H9 (cell line): ENCODE measurements at regions not wholly inside any gene's neighbourhood (a gene's known extent, or its start where the extent isn't known, plus 50 kb on each side); places are given as distances from the start of the nearest gene placed in this dataset.

ENCODE experiments used
- DNase-seq: peaks from one replicate; pipeline ENCODE4 v3.0.0-alpha.2; 2017
- H2AFZ ChIP-seq: one replicate; pipeline ENCODE4 v1.6.1; 2013; ENCODE audit warnings: mild to moderate bottlenecking, low read length, control low read depth, moderate library complexity
- H2AK5ac ChIP-seq: 2 replicates; pipeline ENCODE4 v1.6.1; 2013; ENCODE audit warnings: low read length, control low read depth, mixed read lengths; ENCODE audit not compliant: insufficient read length
- H2BK120ac ChIP-seq: one replicate; pipeline ENCODE4 v1.6.1; 2013; ENCODE audit warnings: low read depth, mild to moderate bottlenecking, low read length, control low read depth, inconsistent platforms; ENCODE audit not compliant: poor library complexity, severe bottlenecking
- H2BK12ac ChIP-seq: 2 replicates; pipeline ENCODE4 v1.6.1; 2013; ENCODE audit warnings: low read length, control low read depth, mixed read lengths, low read depth; ENCODE audit not compliant: insufficient read length
- H2BK15ac ChIP-seq: 2 replicates; pipeline ENCODE4 v1.6.1; 2013; ENCODE audit warnings: low read depth, low read length, control low read depth
- H2BK20ac ChIP-seq: one replicate; pipeline ENCODE4 v1.6.1; 2013; ENCODE audit warnings: low read depth, mild to moderate bottlenecking, low read length, control low read depth, inconsistent platforms; ENCODE audit not compliant: poor library complexity, severe bottlenecking
- H2BK5ac ChIP-seq: 2 replicates; pipeline ENCODE4 v1.6.1; 2013; ENCODE audit warnings: low read length, control low read depth, mixed read lengths; ENCODE audit not compliant: insufficient read length
- H3K14ac ChIP-seq: 2 replicates; pipeline ENCODE4 v1.6.1; 2013; ENCODE audit warnings: low read length, control low read depth; ENCODE audit not compliant: insufficient read depth
- H3K18ac ChIP-seq: 2 replicates; pipeline ENCODE4 v1.6.1; 2013; ENCODE audit warnings: low read depth, mild to moderate bottlenecking, mixed read lengths, low read length, control low read depth; ENCODE audit not compliant: insufficient read length
- H3K23ac ChIP-seq: 2 replicates; pipeline ENCODE4 v1.6.1; 2013; ENCODE audit warnings: low read length, control low read depth, mixed read lengths, low read depth; ENCODE audit not compliant: insufficient read length
- H3K23me2 ChIP-seq: 2 replicates; pipeline ENCODE4 v1.6.1; 2013; ENCODE audit warnings: low read depth, mild to moderate bottlenecking, mixed read lengths, low read length, control low read depth; ENCODE audit not compliant: insufficient read length, poor library complexity, severe bottlenecking
- H3K27ac ChIP-seq: 2 replicates; pipeline ENCODE4 v1.5.1; 2013; ENCODE audit warnings: low read length, control low read depth, mixed read lengths, low read depth; ENCODE audit not compliant: insufficient read length
- H3K27me3 ChIP-seq: 2 replicates; pipeline ENCODE4 v1.6.1; 2013; ENCODE audit warnings: low read length, control low read depth, inconsistent platforms; ENCODE audit not compliant: insufficient read depth
- H3K4ac ChIP-seq: 2 replicates; pipeline ENCODE4 v1.6.1; 2013; ENCODE audit warnings: low read depth, mild to moderate bottlenecking, control low read depth, inconsistent platforms, low read length, moderate library complexity
- H3K4me1 ChIP-seq: 2 replicates; pipeline ENCODE4 v1.6.1; 2013; ENCODE audit warnings: low read length, control low read depth, inconsistent platforms; ENCODE audit not compliant: insufficient read depth
- H3K4me2 ChIP-seq: 2 replicates; pipeline ENCODE4 v1.6.1; 2013; ENCODE audit warnings: low read length, control low read depth, mixed read lengths; ENCODE audit not compliant: insufficient read length, insufficient read depth
- H3K56ac ChIP-seq: 2 replicates; pipeline ENCODE4 v1.6.1; 2013; ENCODE audit warnings: low read depth, mild to moderate bottlenecking, mixed read lengths, low read length, control low read depth; ENCODE audit not compliant: insufficient read length
- H3K79me1 ChIP-seq: 2 replicates; pipeline ENCODE4 v1.6.1; 2013; ENCODE audit warnings: low read depth, mild to moderate bottlenecking, moderate library complexity, low read length, control low read depth, inconsistent platforms; ENCODE audit not compliant: insufficient read depth, poor library complexity, severe bottlenecking
- H3K79me2 ChIP-seq: 2 replicates; pipeline ENCODE4 v1.6.1; 2013; ENCODE audit warnings: low read length, control low read depth, inconsistent platforms; ENCODE audit not compliant: insufficient read depth
- H3K9ac ChIP-seq: 2 replicates; pipeline ENCODE4 v1.6.1; 2013; ENCODE audit warnings: low read length, control low read depth, mixed read lengths; ENCODE audit not compliant: insufficient read length; ENCODE audit errors: extremely low read depth
- H3K9me3 ChIP-seq: one replicate; pipeline ENCODE4 v1.6.1; 2013; ENCODE audit warnings: low read depth, low read length, inconsistent platforms; ENCODE audit not compliant: control insufficient read depth
- H3T11ph ChIP-seq: one replicate; pipeline ENCODE4 v1.6.1; 2013; ENCODE audit warnings: mild to moderate bottlenecking, low read length, control low read depth, inconsistent platforms
- H4K20me1 ChIP-seq: one replicate; pipeline ENCODE4 v1.6.1; 2013; ENCODE audit not compliant: control insufficient read depth, insufficient read length, insufficient read depth
- H4K5ac ChIP-seq: 2 replicates; pipeline ENCODE4 v1.6.1; 2013; ENCODE audit warnings: low read depth, mild to moderate bottlenecking, mixed read lengths, low read length, control low read depth; ENCODE audit not compliant: insufficient read length
- H4K8ac ChIP-seq: replicated peaks from 2 replicates; pipeline ENCODE4 v1.6.1; 2013; ENCODE audit warnings: low read length, control low read depth, mixed read lengths, low read depth; ENCODE audit not compliant: insufficient read length
- H4K91ac ChIP-seq: 2 replicates; pipeline ENCODE4 v1.6.1; 2013; ENCODE audit warnings: low read depth, mild to moderate bottlenecking, moderate library complexity, mixed read lengths, low read length, control low read depth; ENCODE audit not compliant: insufficient read length
- H3K27ac Mint-ChIP-seq, 3 experiments: 2 replicates in 2 of 3; 3 replicates in 1 of 3; pipeline ENCODE4 v1.8.0; 2020 to 2021; ENCODE audit warnings: mixed read lengths in 3 of 3, mild to moderate bottlenecking in 1 of 3, moderate library complexity in 1 of 3
- H3K27me3 Mint-ChIP-seq: 2 replicates; pipeline ENCODE4 v1.8.0; 2021; ENCODE audit warnings: low read depth, mild to moderate bottlenecking, moderate library complexity, mixed read lengths
- H3K36me3 Mint-ChIP-seq, 3 experiments: 2 replicates in 2 of 3; 3 replicates in 1 of 3; pipeline ENCODE4 v1.8.0; 2020 to 2021; ENCODE audit warnings: low read depth in 3 of 3, mixed read lengths in 3 of 3; ENCODE audit not compliant: insufficient read depth in 1 of 3
- H3K4me1 Mint-ChIP-seq, 2 experiments: 2 replicates each; pipeline ENCODE4 v1.8.0; 2020; ENCODE audit warnings: mixed read lengths in 2 of 2
- H3K4me3 Mint-ChIP-seq, 2 experiments: 2 replicates in 1 of 2; 3 replicates in 1 of 2; pipeline ENCODE4 v1.8.0; 2020 to 2021; ENCODE audit warnings: mild to moderate bottlenecking in 2 of 2, mixed read lengths in 2 of 2, moderate library complexity in 1 of 2
- H3K9me3 Mint-ChIP-seq, 2 experiments: 2 replicates in 1 of 2; 3 replicates in 1 of 2; pipeline ENCODE4 v1.8.0; 2020; ENCODE audit warnings: mild to moderate bottlenecking in 2 of 2, mixed read lengths in 2 of 2, moderate library complexity in 1 of 2
- CTCF ChIP-seq: fragments of 200-600 bp; sonication (generic); conservative IDR thresholded peaks from 3 replicates; pipeline ENCODE4 v1.8.0; 2021; ENCODE audit warnings: antibody characterized with exemption, mild to moderate bottlenecking
- WGBS: extraction: QIAGEN DNeasy Blood & Tissue Kit; methylation state at CpG from one replicate; pipeline ENCODE4 v1.1.7; 2013; ENCODE audit warnings: missing lambda C conversion rate, low lambda C conversion rate, mixed read lengths; ENCODE audit not compliant: insufficient read length; ENCODE audit errors: extremely low coverage; 5-methylcytosine and 5-hydroxymethylcytosine counted together

DNA sequence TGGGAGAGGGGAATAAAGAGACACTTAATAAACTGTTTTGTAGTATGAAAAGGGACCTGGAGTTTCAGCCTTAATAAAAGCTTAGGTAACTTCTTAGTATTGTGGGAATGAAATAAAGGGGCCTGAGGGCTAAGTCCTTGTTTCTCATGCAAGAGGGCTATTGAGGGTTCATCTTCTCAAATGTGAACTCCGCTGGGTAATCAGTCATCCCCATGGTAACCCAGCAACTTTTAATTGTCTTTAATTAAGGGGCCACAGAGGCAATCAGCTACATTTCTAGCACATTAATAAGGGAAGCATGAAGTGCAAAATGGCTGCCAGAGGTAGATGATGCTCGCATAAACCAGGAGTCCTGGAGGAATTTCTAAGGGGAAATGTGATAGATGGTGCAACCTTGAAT, 1784.2 kb upstream of the CELF4 start:
- H3K9ac ChIP-seq, result no peak overlapping the region
- H4K91ac ChIP-seq, result no peak overlapping the region
- DNase-seq, result no peak
- no peak overlapping the region for H2BK20ac ChIP-seq
- H3K4me1 ChIP-seq, result no peaks in the 10 kb centered on the region; the same call in 1 of the 2 replicates
- WGBS, result no CpG with 5 or more reads among the region's 2 CpGs
- no peak for TF ChIP-seq CTCF
- H2AFZ ChIP-seq, result no peak overlapping the region
- H3K4me2 ChIP-seq, result no peak overlapping the region
- H4K5ac ChIP-seq, result no peak overlapping the region
- H3K18ac ChIP-seq, result no peak overlapping the region
- H2BK120ac ChIP-seq, result no peak overlapping the region
- Mint-ChIP-seq H3K27ac (peak overlapping the region in 1 of 3 experiments; percentile 56; a peak in 1 of 7 replicates), H3K9me3 (no peaks in the 10 kb centered on the region), H3K36me3 (no peaks in the 10 kb centered on the region; a peak in 1 of 7 replicates), H3K27me3 (no peaks in the 10 kb centered on the region), H3K4me3 (no peak overlapping the region), H3K4me1 (no peaks in the 10 kb centered on the region; a peak in 1 of 4 replicates)
- no peak overlapping the region for H3K27ac ChIP-seq
- H3K79me2 ChIP-seq, result no peaks in the 10 kb centered on the region
- H2BK15ac ChIP-seq, result no peak overlapping the region
- H3K14ac ChIP-seq, result no peak overlapping the region
- H3K79me1 ChIP-seq, result no peaks in the 10 kb centered on the region
- no peak overlapping the region for H2BK5ac ChIP-seq
- no peaks in the 10 kb centered on the region for H3K9me3 ChIP-seq
- no peak overlapping the region for H3K4ac ChIP-seq
- no peak overlapping the region for H3K56ac ChIP-seq
- no peak overlapping the region for H3T11ph ChIP-seq
- H4K20me1 ChIP-seq, result no peaks in the 10 kb centered on the region
- no peak overlapping the region for H4K8ac ChIP-seq
- H3K23me2 ChIP-seq, result no peaks in the 10 kb centered on the region
- no peaks in the 10 kb centered on the region for H3K27me3 ChIP-seq
- H3K23ac ChIP-seq, result no peak overlapping the region
- no peak overlapping the region for H2BK12ac ChIP-seq
- H2AK5ac ChIP-seq, result no peak overlapping the region
